NCI-H526 treated with DMSO at 0.1 percent for 48 hours (cell line): ENCODE measurements at regions not wholly inside any gene's neighbourhood (a gene's known extent, or its start where the extent isn't known, plus 50 kb on each side); places are given as distances from the start of the nearest gene placed in this dataset.
"Not testable (repeated sequence)": the region's sequence is repeated elsewhere in the genome, so short reads cannot be mapped to it uniquely, and the experiment has no call there.

ENCODE experiments used
- DNase-seq: peaks from one replicate; lab custom pipeline; 2025; lab: John Stamatoyannopoulos, UW

- DNase-seq: not testable (repeated sequence)
Observed at GRCh38 chr21:9745457-9746108, 775.8 kb upstream of the TPTE start.

- DNase-seq: not testable (repeated sequence)
Observed at GRCh38 chr21:9746311-9746710, 775.1 kb upstream of the TPTE start.

GRCh38 chr21:9746831-9747606, 774.4 kb upstream of the TPTE start:
- DNase-seq: not testable (repeated sequence)

GRCh38 chr21:9747870-9748269, 773.5 kb upstream of the TPTE start:
- not testable (repeated sequence) for DNase-seq

- not testable (repeated sequence) for DNase-seq
Observed at GRCh38 chr21:9748451-9748850, 772.9 kb upstream of the TPTE start.

GRCh38 chr21:9749741-9750230, 771.6 kb upstream of the TPTE start:
- DNase-seq: not testable (repeated sequence)

- no peak for DNase-seq
Observed at GRCh38 chr21:9750341-9751086, 770.9 kb upstream of the TPTE start.

- not testable (repeated sequence) for DNase-seq
Observed at GRCh38 chr21:9751087-9751585, 770.2 kb upstream of the TPTE start.

GRCh38 chr21:9752028-9752427, 769.4 kb upstream of the TPTE start:
- not testable (repeated sequence) for DNase-seq

- not testable (repeated sequence) for DNase-seq
Observed at GRCh38 chr21:9753441-9753840, 767.9 kb upstream of the TPTE start.

GRCh38 chr21:9753943-9754342, 767.4 kb upstream of the TPTE start:
- no peak for DNase-seq

GRCh38 chr21:9754434-9754833, 766.9 kb upstream of the TPTE start:
- not testable (repeated sequence) for DNase-seq

GRCh38 chr21:9755611-9756010, 765.8 kb upstream of the TPTE start:
- DNase-seq: no peak

GRCh38 chr21:9756677-9757076, 764.7 kb upstream of the TPTE start:
- DNase-seq: no peak

- not testable (repeated sequence) for DNase-seq
Observed at GRCh38 chr21:9757118-9757517, 764.3 kb upstream of the TPTE start.

GRCh38 chr21:9757572-9757971, 763.8 kb upstream of the TPTE start:
- DNase-seq: not testable (repeated sequence)

- no peak for DNase-seq
Observed at GRCh38 chr21:9758141-9758540, 763.2 kb upstream of the TPTE start.

- no peak for DNase-seq
Observed at GRCh38 chr21:9758888-9759287, 762.5 kb upstream of the TPTE start.

GRCh38 chr21:9759972-9760371, 761.4 kb upstream of the TPTE start:
- no peak for DNase-seq

GRCh38 chr21:9760398-9761074, 760.8 kb upstream of the TPTE start:
- DNase-seq: no peak

- DNase-seq: no peak
Observed at GRCh38 chr21:9763306-9763705, 758.1 kb upstream of the TPTE start.

- no peak for DNase-seq
Observed at GRCh38 chr21:9763807-9764206, 757.6 kb upstream of the TPTE start.
